GM19238 (cell line): ENCODE measurements at regions not wholly inside any gene's neighbourhood (a gene's known extent, or its start where the extent isn't known, plus 50 kb on each side); places are given as distances from the start of the nearest gene placed in this dataset.
"Not testable (repeated sequence)": the region's sequence is repeated elsewhere in the genome, so short reads cannot be mapped to it uniquely, and the experiment has no call there.

ENCODE experiments used
- DNase-seq: peaks from one replicate; pipeline ENCODE4 v3.0.0; 2011; ENCODE audit warnings: low spot score; ENCODE audit not compliant: insufficient read length

GRCh38 chr18:59057969-59058368 is 81.7 kb upstream of the SEC11C start:
- no peak for DNase-seq

- DNase-seq = no peak
Measured at GRCh38 chr18:59059140-59059539, 80.5 kb upstream of the SEC11C start.

GRCh38 chr18:59060551-59060950 is 79.1 kb upstream of the SEC11C start:
- no peak for DNase-seq

GRCh38 chr18:59061914-59062642 is 77.6 kb upstream of the SEC11C start:
- no peak for DNase-seq

GRCh38 chr18:59062643-59063006 is 77.1 kb upstream of the SEC11C start:
- DNase-seq = no peak

GRCh38 chr18:59063300-59063906 is 76.3 kb upstream of the SEC11C start:
- no peak for DNase-seq

- no peak for DNase-seq
Measured at GRCh38 chr18:59063912-59064311, 75.8 kb upstream of the SEC11C start.

GRCh38 chr18:59065684-59066083 is 74.0 kb upstream of the SEC11C start:
- DNase-seq = no peak

GRCh38 chr18:59067873-59068272 is 71.8 kb upstream of the SEC11C start:
- no peak for DNase-seq

GRCh38 chr18:59068276-59069071 is 71.2 kb upstream of the SEC11C start:
- DNase-seq = no peak

GRCh38 chr18:59070181-59070912 is 69.3 kb upstream of the SEC11C start:
- DNase-seq = peak; percentile 57

- DNase-seq = no peak
Measured at GRCh38 chr18:59072727-59073421, 66.8 kb upstream of the SEC11C start.

GRCh38 chr18:59075923-59076322 is 63.8 kb upstream of the SEC11C start:
- no peak for DNase-seq

- DNase-seq = no peak
Measured at GRCh38 chr18:59079264-59079663, 60.4 kb upstream of the SEC11C start.

- not testable (repeated sequence) for DNase-seq
Measured at GRCh38 chr18:59079687-59080501, 59.8 kb upstream of the SEC11C start.

- DNase-seq = no peak
Measured at GRCh38 chr18:59083136-59083818, 56.4 kb upstream of the SEC11C start.

GRCh38 chr18:59085126-59085794 is 54.4 kb upstream of the SEC11C start:
- no peak for DNase-seq

GRCh38 chr18:59085797-59086196 is 53.9 kb upstream of the SEC11C start:
- no peak for DNase-seq

- no peak for DNase-seq
Measured at GRCh38 chr18:59086522-59086921, 53.2 kb upstream of the SEC11C start.
